Fibroblast of lung (primary cell): ENCODE measurements at regions not wholly inside any gene's neighbourhood (a gene's known extent, or its start where the extent isn't known, plus 50 kb on each side); places are given as distances from the start of the nearest gene placed in this dataset.

ENCODE experiments used
- CTCF ChIP-seq, 2 donors: IDR thresholded peaks in 1 of 2; conservative IDR thresholded peaks in 1 of 2; 1 replicate in 1 of 2; 2 replicates in 1 of 2; pipeline ENCODE4 v1.5.1; 2011 to 2012; ENCODE audit warnings: low read length in 2 of 2, control low read depth in 1 of 2, inconsistent platforms in 1 of 2, low read depth in 1 of 2, mild to moderate bottlenecking in 1 of 2
- EZH2 ChIP-seq: IDR thresholded peaks from 2 replicates; pipeline ENCODE4 v1.5.1; 2012; ENCODE audit warnings: low read length, control low read depth, mild to moderate bottlenecking; ENCODE audit errors: missing control alignments

DNA sequence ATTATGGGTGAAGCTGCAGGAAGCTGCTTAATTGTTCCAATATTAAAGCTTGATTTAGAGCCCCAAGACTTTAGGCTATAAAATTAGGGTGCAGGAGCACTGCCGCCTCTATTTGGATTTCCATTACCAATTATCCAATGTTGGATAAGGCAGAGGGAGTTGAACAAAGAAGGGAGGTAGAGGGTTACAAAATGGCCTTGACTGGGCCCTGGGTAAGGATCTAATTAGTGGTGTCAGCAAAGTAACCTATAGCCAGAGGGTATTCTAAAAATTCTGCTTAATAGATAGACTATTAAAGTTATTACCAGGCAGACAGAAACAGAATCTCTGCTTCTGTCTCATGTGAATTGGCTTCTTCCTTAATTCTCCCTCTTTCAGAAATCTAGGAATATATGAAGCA, 50.3 kb upstream of the DPPA4 start:
- no peak for TF ChIP-seq CTCF (conservative IDR thresholded peaks at IDR 0.05 in 1 of 2, IDR thresholded peaks at IDR 0.05 in 1 of 2; ENCODE audit: low read depth in 1 of 2, low read length in 2 of 2)
- TF ChIP-seq EZH2 = no peak
